Ovary (tissue), 3 donors: ENCODE measurements at regions not wholly inside any gene's neighbourhood (a gene's known extent, or its start where the extent isn't known, plus 50 kb on each side); places are given as distances from the start of the nearest gene placed in this dataset.
"Not testable (repeated sequence)": the region's sequence is repeated elsewhere in the genome, so short reads cannot be mapped to it uniquely, and the experiment has no call there.

Experiments
- EP300 ChIP-seq: sonication (generic); formaldehyde crosslinking; IDR thresholded peaks from one replicate; pipeline ENCODE4 v1.6.1; 2017; ENCODE audit warnings: antibody characterized with exemption
- POLR2A ChIP-seq: fragments of 450-650 bp; IDR thresholded peaks from one replicate; pipeline ENCODE4 v1.6.1; 2017; ENCODE audit warnings: antibody characterized with exemption, mild to moderate bottlenecking, moderate library complexity
- TF ChIP-seq, protein P1 (sequence below), 3 donors: fragments of 450-650 bp in 2 of 3; fragments of 200-600 bp in 1 of 3; IDR thresholded peaks; one replicate each; pipeline versions ENCODE4 v1.5.1 to v1.8.0; 2016 to 2022; ENCODE audit warnings: antibody characterized with exemption in 3 of 3, mild to moderate bottlenecking in 1 of 3
- donor health status: DM: no; HTN: no; CAD: no.

DNA sequence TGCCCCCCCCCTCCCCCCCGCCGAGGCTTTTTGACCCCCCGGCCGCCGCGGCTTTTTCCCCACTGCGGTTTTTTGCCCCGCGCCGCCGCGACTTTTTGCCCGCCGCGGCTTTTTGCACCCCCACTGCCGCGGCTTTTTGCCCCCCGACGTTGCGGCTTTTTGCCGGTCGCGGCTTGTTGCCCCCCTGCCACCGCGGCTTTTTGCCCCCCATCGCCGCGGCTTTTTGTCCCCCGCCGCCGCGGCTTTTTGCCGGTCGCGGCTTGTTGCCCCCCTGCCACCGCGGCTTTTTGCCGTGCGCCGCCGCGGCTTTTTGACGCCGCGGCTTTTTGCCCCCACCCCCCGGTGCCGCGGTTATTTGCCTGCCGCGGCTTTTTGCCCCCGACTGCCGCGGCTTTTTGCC is 395.4 kb downstream of the ZNF33B start:
- TF ChIP-seq EP300, POLR2A: not testable (repeated sequence)
- TF ChIP-seq, protein P1, sequence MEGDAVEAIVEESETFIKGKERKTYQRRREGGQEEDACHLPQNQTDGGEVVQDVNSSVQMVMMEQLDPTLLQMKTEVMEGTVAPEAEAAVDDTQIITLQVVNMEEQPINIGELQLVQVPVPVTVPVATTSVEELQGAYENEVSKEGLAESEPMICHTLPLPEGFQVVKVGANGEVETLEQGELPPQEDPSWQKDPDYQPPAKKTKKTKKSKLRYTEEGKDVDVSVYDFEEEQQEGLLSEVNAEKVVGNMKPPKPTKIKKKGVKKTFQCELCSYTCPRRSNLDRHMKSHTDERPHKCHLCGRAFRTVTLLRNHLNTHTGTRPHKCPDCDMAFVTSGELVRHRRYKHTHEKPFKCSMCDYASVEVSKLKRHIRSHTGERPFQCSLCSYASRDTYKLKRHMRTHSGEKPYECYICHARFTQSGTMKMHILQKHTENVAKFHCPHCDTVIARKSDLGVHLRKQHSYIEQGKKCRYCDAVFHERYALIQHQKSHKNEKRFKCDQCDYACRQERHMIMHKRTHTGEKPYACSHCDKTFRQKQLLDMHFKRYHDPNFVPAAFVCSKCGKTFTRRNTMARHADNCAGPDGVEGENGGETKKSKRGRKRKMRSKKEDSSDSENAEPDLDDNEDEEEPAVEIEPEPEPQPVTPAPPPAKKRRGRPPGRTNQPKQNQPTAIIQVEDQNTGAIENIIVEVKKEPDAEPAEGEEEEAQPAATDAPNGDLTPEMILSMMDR (IDR thresholded peaks at IDR 0.05) = not testable (repeated sequence)
